Large intestine (tissue), 3 donors: ENCODE measurements at regions not wholly inside any gene's neighbourhood (a gene's known extent, or its start where the extent isn't known, plus 50 kb on each side); places are given as distances from the start of the nearest gene placed in this dataset.
"Not testable (repeated sequence)": the region's sequence is repeated elsewhere in the genome, so short reads cannot be mapped to it uniquely, and the experiment has no call there.

Source experiments
- DNase-seq, 2 donors: peaks; one replicate each; pipeline versions ENCODE4 v3.0.0 to v3.0.0-alpha.2; 2013
- H3K27ac ChIP-seq: one replicate; pipeline ENCODE4 v1.5.1; 2013; ENCODE audit warnings: low read length
- H3K27me3 ChIP-seq: 2 replicates; pipeline ENCODE4 v1.6.1; 2013; ENCODE audit warnings: low read length; ENCODE audit not compliant: control insufficient read depth, insufficient read depth
- H3K36me3 ChIP-seq: 2 replicates; pipeline ENCODE4 v1.6.1; 2013; ENCODE audit warnings: low read length; ENCODE audit not compliant: control insufficient read depth, insufficient read depth
- H3K4me1 ChIP-seq: one replicate; pipeline ENCODE4 v1.6.1; 2013; ENCODE audit warnings: low read length; ENCODE audit not compliant: control insufficient read depth, insufficient read depth
- H3K4me3 ChIP-seq: one replicate; pipeline ENCODE4 v1.5.1; 2013; ENCODE audit warnings: low read length
- H3K9me3 ChIP-seq: one replicate; pipeline ENCODE4 v1.6.1; 2013; ENCODE audit warnings: mild to moderate bottlenecking, low read depth, low read length, moderate library complexity; ENCODE audit not compliant: control insufficient read depth
- WGBS: methylation state at CpG from one replicate; pipeline ENCODE4 v1.1.5; 2013; ENCODE audit warnings: low lambda C conversion rate; ENCODE audit not compliant: insufficient coverage; 5-methylcytosine and 5-hydroxymethylcytosine counted together

- H3K27me3 ChIP-seq = no peaks in the 10 kb centered on the region
- no peaks in the 10 kb centered on the region for H3K4me1 ChIP-seq
- H3K27ac ChIP-seq = no peak overlapping the region
- H3K4me3 ChIP-seq = no peak overlapping the region
- DNase-seq = no peak
- no peaks in the 10 kb centered on the region for H3K9me3 ChIP-seq
- H3K36me3 ChIP-seq = no peaks in the 10 kb centered on the region
- WGBS = no CpG with 5 or more reads among the region's 1 CpG
These were observed 138.6 kb upstream of the RASA1 start for GRCh38 chr5:87129046-87129445.

- no peaks in the 10 kb centered on the region for H3K9me3 ChIP-seq
- H3K4me1 ChIP-seq = no peaks in the 10 kb centered on the region
- no peaks in the 10 kb centered on the region for H3K27me3 ChIP-seq
- H3K4me3 ChIP-seq = no peak overlapping the region
- H3K36me3 ChIP-seq = no peaks in the 10 kb centered on the region
- DNase-seq = no peak
- no peak overlapping the region for H3K27ac ChIP-seq
These were observed 135.0 kb upstream of the RASA1 start for GRCh38 chr5:87132696-87133095.

- H3K9me3 ChIP-seq, H3K27ac ChIP-seq, H3K27me3 ChIP-seq, H3K4me1 ChIP-seq, H3K4me3 ChIP-seq, H3K36me3 ChIP-seq, DNase-seq: not testable (repeated sequence)
These were observed 133.2 kb upstream of the RASA1 start for GRCh38 chr5:87134513-87134912.

GRCh38 chr5:87136096-87136495 lies 131.6 kb upstream of the RASA1 start:
- Histone ChIP-seq H3K27ac (no peak overlapping the region), H3K4me1 (no peaks in the 10 kb centered on the region), H3K9me3 (no peaks in the 10 kb centered on the region), H3K27me3 (no peaks in the 10 kb centered on the region), H3K4me3 (no peak overlapping the region), H3K36me3 (no peaks in the 10 kb centered on the region)
- DNase-seq = no peak
- WGBS = no CpG with 5 or more reads among the region's 1 CpG

- H3K9me3 ChIP-seq = no peaks in the 10 kb centered on the region
- H3K4me1 ChIP-seq = no peaks in the 10 kb centered on the region
- no peaks in the 10 kb centered on the region for H3K27me3 ChIP-seq
- no peak overlapping the region for H3K27ac ChIP-seq
- H3K36me3 ChIP-seq = no peaks in the 10 kb centered on the region
- no CpG with 5 or more reads among the region's 1 CpG for whole genome bisulfite sequencing
- no peak overlapping the region for H3K4me3 ChIP-seq
- no peak for DNase-seq
These were observed 130.9 kb upstream of the RASA1 start for GRCh38 chr5:87136733-87137132.

- 93% methylated on average over 1 of the region's 3 CpGs for WGBS
- H3K4me1 ChIP-seq = no peaks in the 10 kb centered on the region
- no peak for DNase-seq
These were observed 130.4 kb upstream of the RASA1 start for GRCh38 chr5:87137283-87137682.

GRCh38 chr5:87138091-87138805 lies 129.4 kb upstream of the RASA1 start:
- Histone ChIP-seq H3K27me3 (no peaks in the 10 kb centered on the region), H3K27ac (no peak overlapping the region), H3K36me3 (no peaks in the 10 kb centered on the region), H3K4me1 (no peaks in the 10 kb centered on the region), H3K9me3 (no peaks in the 10 kb centered on the region), H3K4me3 (no peak overlapping the region)
- no peak for DNase-seq
- 50% methylated on average over 1 of the region's 2 CpGs for WGBS

More at GRCh38 chr5:87137283-87137682, 130.4 kb upstream of the RASA1 start:
- Histone ChIP-seq H3K9me3 (no peaks in the 10 kb centered on the region), H3K36me3 (no peaks in the 10 kb centered on the region), H3K27ac (no peak overlapping the region), H3K4me3 (no peak overlapping the region), H3K27me3 (no peaks in the 10 kb centered on the region)

- no peaks in the 10 kb centered on the region for H3K9me3 ChIP-seq
- H3K4me1 ChIP-seq = no peaks in the 10 kb centered on the region
- DNase-seq = no peak
- no peak overlapping the region for H3K4me3 ChIP-seq
- no peaks in the 10 kb centered on the region for H3K27me3 ChIP-seq
- no peaks in the 10 kb centered on the region for H3K36me3 ChIP-seq
- H3K27ac ChIP-seq = no peak overlapping the region
These were observed 127.9 kb upstream of the RASA1 start for GRCh38 chr5:87139795-87140194.

- no peaks in the 10 kb centered on the region for H3K36me3 ChIP-seq
- H3K9me3 ChIP-seq = no peaks in the 10 kb centered on the region
- no peak for DNase-seq
- no CpG with 5 or more reads among the region's 1 CpG for WGBS
- H3K27me3 ChIP-seq = no peaks in the 10 kb centered on the region
- no peak overlapping the region for H3K4me3 ChIP-seq
- H3K4me1 ChIP-seq = no peaks in the 10 kb centered on the region
- no peak overlapping the region for H3K27ac ChIP-seq
These were observed 126.1 kb upstream of the RASA1 start for GRCh38 chr5:87141544-87141943.

GRCh38 chr5:87145853-87146252 lies 121.8 kb upstream of the RASA1 start:
- H3K27me3 ChIP-seq = not testable (repeated sequence)

GRCh38 chr5:87147441-87147840 lies 120.2 kb upstream of the RASA1 start:
- H3K27ac ChIP-seq = no peak overlapping the region
- no peak for DNase-seq
- no peaks in the 10 kb centered on the region for H3K4me1 ChIP-seq
- H3K4me3 ChIP-seq = no peak overlapping the region
- H3K36me3 ChIP-seq = no peaks in the 10 kb centered on the region
- no peaks in the 10 kb centered on the region for H3K27me3 ChIP-seq
- no peaks in the 10 kb centered on the region for H3K9me3 ChIP-seq

More at GRCh38 chr5:87145853-87146252, 121.8 kb upstream of the RASA1 start:
- no CpG with 5 or more reads among the region's 1 CpG for WGBS
- H3K4me3 ChIP-seq, DNase-seq, H3K4me1 ChIP-seq, H3K36me3 ChIP-seq, H3K9me3 ChIP-seq, H3K27ac ChIP-seq: not testable (repeated sequence)
